ENCODE measurements at regions not wholly inside any gene's neighbourhood (a gene's known extent, or its start where the extent isn't known, plus 50 kb on each side); places are given as distances from the start of the nearest gene placed in this dataset.
A peak's percentile ranks its signal among the peaks of the same experiment; 100 is the strongest.

GRCh38 chr11:7871056-7871455, 60.0 kb downstream of the OR10A6 start:
- Histone ChIP-seq H2AFZ (replicated peaks; ENCODE audit: low read length, poor library complexity) (no peak overlapping the region), H3K79me1 (ENCODE audit: low read depth in 1 of 2, low read length in 2 of 2) (no peaks in the 10 kb centered on the region), H2BK15ac (ENCODE audit: low read depth, low read length) (no peak overlapping the region), H3K56ac (ENCODE audit: extremely low read depth, insufficient read depth, low read length) (no peak overlapping the region), H3K4ac (ENCODE audit: low read depth, low read length) (no peak overlapping the region), H3K4me1 (ENCODE audit: control insufficient read depth, insufficient read depth, low read length) (no peaks in the 10 kb centered on the region), H4K8ac (ENCODE audit: low read depth in 2 of 2, low read length in 2 of 2) (no peak overlapping the region), H2BK5ac (ENCODE audit: low read depth, low read length, poor library complexity, severe bottlenecking) (no peak overlapping the region), H4K5ac (ENCODE audit: low read depth, low read length) (no peak overlapping the region), H3K23ac (ENCODE audit: low read depth, low read length) (no peak overlapping the region), H3K36me3 (ENCODE audit: control insufficient read depth, insufficient read depth, low read length) (no peaks in the 10 kb centered on the region), H3K9me3 (ENCODE audit: control insufficient read depth, insufficient read depth, low read length) (no peaks in the 10 kb centered on the region), H3K18ac (ENCODE audit: low read depth, low read length) (no peak overlapping the region), H2AK5ac (ENCODE audit: low read depth, low read length) (no peak overlapping the region), H3K9ac (ENCODE audit: low read depth, low read length) (no peak overlapping the region), H3K27ac (ENCODE audit: insufficient read depth, low read length) (no peak overlapping the region), H4K91ac (ENCODE audit: insufficient read depth, low read depth, low read length) (no peak overlapping the region), H3K9me1 (ENCODE audit: insufficient read depth, low read length) (no peaks in the 10 kb centered on the region), H4K20me1 (ENCODE audit: insufficient read depth, low read length) (no peaks in the 10 kb centered on the region), H2AK9ac (replicated peaks; ENCODE audit: low read depth, low read length, poor library complexity) (no peak overlapping the region), H2BK120ac (ENCODE audit: low read depth, low read length) (no peak overlapping the region), H3K27me3 (ENCODE audit: control insufficient read depth, insufficient read depth, low read length) (no peaks in the 10 kb centered on the region), H3K4me2 (ENCODE audit: low read depth, low read length) (no peak overlapping the region), H3K4me3 (ENCODE audit: insufficient read depth, low read depth, low read length) (no peak overlapping the region), H3K14ac (replicated peaks; ENCODE audit: low read depth, low read length) (no peak overlapping the region), H2BK20ac (ENCODE audit: low read depth, low read length) (no peak overlapping the region)
- dilution Hi-C loops (cut with HindIII; ENCODE audit: low sequenced_read_pairs, unreplicated experiment) (no loop called here), intact Hi-C loops (cut with micrococcal nuclease) (no loop called here), in situ Hi-C loops (cut with MboI; ENCODE audit: low sequenced_read_pairs) (no loop called here)
- CTCF ChIA-PET: no interaction called here
- TF ChIP-seq RFX5 (IDR thresholded peaks at IDR 0.05; ENCODE audit: low read depth, low read length): no peak
- TF ChIP-seq CEBPB (IDR thresholded peaks at IDR 0.05; ENCODE audit: low read depth, low read length): peak; percentile 77
- TF ChIP-seq, protein P1, sequence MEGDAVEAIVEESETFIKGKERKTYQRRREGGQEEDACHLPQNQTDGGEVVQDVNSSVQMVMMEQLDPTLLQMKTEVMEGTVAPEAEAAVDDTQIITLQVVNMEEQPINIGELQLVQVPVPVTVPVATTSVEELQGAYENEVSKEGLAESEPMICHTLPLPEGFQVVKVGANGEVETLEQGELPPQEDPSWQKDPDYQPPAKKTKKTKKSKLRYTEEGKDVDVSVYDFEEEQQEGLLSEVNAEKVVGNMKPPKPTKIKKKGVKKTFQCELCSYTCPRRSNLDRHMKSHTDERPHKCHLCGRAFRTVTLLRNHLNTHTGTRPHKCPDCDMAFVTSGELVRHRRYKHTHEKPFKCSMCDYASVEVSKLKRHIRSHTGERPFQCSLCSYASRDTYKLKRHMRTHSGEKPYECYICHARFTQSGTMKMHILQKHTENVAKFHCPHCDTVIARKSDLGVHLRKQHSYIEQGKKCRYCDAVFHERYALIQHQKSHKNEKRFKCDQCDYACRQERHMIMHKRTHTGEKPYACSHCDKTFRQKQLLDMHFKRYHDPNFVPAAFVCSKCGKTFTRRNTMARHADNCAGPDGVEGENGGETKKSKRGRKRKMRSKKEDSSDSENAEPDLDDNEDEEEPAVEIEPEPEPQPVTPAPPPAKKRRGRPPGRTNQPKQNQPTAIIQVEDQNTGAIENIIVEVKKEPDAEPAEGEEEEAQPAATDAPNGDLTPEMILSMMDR (conservative IDR thresholded peaks at IDR 0.05; ENCODE audit: low read depth, low read length): no peak
- POLR2A ChIA-PET (ENCODE audit: unreplicated experiment): no interaction called here
- no TSS peak for BruUV-seq (replicated peaks)
- no peak for ATAC-seq (ENCODE audit: low read depth)
- peak; percentile 54 for DNase-seq

Measured in IMR-90 (cell line).